ENCODE measurements at regions not wholly inside any gene's neighbourhood (a gene's known extent, or its start where the extent isn't known, plus 50 kb on each side); places are given as distances from the start of the nearest gene placed in this dataset.
"Not testable (repeated sequence)": the region's sequence is repeated elsewhere in the genome, so short reads cannot be mapped to it uniquely, and the experiment has no call there.

DNA sequence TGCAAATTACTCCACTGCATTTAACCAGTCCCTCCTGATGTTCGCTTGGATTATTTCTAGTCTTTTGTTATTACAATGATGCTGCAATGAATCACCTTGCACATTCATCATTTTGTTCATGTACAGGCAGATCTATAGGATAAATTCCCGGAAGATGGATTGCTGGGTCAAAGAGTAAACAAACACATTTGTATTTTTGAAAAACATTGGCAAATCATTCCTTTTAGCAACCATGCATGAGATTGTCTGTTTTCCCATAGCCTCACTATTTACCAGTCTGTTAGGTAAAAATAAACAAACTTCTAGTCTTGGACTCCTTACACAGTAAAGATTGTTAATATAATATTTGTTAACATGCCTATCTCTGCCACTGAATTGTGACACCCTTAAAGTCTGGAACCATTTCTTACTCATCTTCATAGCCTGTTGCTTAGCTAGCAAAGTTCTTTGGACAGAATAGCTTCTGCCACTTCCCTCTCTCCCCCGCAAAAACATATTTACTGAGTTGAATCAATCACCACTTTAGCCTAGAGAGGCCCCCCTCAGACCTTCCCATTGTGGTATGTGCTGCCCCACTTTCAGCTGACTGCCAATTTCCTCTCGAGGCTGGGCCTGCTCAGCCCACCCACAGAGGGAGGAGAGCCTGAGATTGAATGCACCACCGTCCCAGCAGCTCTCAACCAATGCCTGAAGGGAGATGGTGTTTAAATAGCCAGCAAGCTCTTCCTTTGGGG, 108.4 kb upstream of the ATXN3L start:
- DNase-seq: peak in 1 of 3 donors; percentile 82

- DNase-seq: no peak
These were observed 107.7 kb upstream of the ATXN3L start for GRCh38 chrX:13427441-13428052.

- DNase-seq: no peak
These were observed 100.8 kb upstream of the ATXN3L start for GRCh38 chrX:13420545-13421183.

DNA sequence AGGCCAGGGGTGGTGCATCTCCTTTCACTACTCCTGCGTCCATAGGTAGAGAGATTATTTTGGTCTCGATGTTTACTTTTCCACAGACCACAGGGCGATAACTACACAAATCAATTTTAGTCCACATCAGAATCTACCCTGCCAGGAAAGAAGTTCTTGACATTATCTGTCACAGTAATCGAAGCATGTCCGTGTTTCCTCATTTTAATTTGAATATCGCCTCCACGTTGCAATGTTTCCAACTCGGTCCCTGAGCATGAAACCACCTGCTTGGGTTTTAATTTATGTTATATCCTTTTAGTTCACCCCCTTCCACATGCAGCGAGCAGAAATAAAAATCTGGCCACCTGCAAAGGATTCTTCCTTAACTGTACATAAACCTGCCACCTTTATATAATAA, 100.1 kb upstream of the ATXN3L start:
- no peak for DNase-seq

DNA sequence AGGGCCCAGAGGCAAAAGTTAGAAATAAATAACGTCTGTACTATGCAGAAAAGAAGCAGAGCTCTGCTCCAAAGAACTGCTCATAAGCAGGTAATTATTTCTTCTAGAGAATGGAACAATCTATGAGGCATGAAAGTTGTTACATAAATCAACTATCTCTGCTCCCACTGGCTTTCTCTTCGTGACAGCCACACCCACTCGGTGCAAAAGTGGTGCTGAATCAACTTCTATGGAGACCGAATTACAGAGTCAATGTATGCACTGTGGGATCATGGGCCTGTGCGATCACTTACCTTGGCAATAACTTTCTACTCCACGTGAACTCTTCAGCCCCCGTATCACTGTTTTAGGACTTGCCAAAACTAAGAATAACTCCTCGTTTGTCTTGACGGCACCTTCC, 99.4 kb upstream of the ATXN3L start:
- DNase-seq: no peak

GRCh38 chrX:13418126-13419097, 98.6 kb upstream of the ATXN3L start:
- no peak for DNase-seq

DNA sequence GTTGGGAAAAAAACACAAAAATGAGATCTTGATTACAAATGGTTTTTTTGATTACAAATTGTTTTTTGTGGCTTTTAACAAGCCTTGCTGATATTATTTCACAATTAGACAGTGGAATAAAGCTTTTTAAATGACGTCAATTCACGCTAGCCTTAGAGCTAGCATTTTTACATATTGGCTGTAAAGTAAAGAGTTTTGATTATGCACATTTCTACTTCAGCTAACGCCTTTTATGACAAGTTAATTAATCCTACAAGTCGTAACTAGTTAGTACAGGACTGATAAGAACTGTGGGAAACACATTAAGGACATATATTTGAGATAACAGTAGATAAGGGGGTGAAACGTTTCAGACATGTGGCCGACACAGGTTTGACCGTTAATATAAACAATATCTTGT, 95.7 kb upstream of the ATXN3L start:
- no peak for DNase-seq

- no peak for DNase-seq
These were observed 94.3 kb upstream of the ATXN3L start for GRCh38 chrX:13414006-13414647.

DNA sequence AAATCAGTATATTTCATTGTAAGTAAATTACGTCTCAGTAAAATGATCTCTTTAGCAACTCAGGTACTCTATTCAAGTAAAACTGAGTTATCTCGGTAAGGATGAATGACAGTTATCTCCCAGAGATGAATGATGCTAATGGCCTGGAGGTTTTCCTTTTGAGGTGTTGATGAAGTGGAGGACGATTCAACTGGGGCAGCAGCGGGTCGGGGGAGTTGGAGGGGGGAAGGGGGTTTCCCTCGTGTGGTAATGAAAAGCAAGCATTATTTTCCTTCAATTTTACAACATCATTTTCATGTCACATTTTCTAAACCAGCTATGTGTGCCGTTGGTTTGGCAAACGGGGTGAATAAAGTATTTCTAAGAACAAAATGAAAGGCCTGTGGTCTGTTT, 92.4 kb upstream of the ATXN3L start:
- no peak for DNase-seq

- DNase-seq: no peak
These were observed 91.8 kb upstream of the ATXN3L start for GRCh38 chrX:13411496-13412207.

DNA sequence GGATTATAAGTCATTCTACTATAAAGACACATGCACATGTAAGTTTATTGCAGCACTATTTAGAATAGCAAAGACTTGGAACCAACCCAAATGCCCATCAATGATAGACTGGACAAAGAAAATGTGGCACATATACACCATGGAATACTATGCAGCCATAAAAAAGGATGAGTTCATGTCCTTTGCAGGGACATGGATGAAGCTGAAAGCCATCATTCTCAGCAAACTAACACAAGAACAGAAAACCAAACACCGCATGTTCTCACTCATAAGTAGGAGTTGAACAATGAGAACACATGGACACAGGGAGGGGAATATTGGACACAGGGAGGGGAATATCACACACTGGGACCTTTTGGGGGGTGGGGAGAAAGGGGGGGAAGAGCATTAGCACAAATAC, 88.7 kb upstream of the ATXN3L start:
- not testable (repeated sequence) for DNase-seq

GRCh38 chrX:13404777-13405176, 84.9 kb upstream of the ATXN3L start:
- DNase-seq: not testable (repeated sequence)

GRCh38 chrX:13404364-13404763, 84.5 kb upstream of the ATXN3L start:
- DNase-seq: no peak

DNA sequence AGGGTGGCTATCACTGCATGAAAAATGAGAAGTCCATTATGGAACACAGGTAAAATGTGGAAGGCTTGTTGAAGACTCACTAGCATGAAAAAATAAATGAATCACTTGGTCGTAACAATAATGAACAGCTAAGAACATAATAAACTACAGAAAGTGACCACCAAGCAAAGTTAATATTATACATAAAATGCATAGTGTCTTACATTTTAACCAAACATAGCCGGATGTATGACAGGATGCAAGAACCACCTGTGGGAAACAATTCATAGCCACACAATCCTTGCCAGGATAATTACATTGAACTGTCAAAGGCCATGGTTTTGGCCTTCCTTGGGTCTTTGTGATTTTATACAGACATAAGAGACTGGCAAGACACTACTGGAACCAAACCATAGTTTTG, 81.9 kb upstream of the ATXN3L start:
- DNase-seq: no peak

DNA sequence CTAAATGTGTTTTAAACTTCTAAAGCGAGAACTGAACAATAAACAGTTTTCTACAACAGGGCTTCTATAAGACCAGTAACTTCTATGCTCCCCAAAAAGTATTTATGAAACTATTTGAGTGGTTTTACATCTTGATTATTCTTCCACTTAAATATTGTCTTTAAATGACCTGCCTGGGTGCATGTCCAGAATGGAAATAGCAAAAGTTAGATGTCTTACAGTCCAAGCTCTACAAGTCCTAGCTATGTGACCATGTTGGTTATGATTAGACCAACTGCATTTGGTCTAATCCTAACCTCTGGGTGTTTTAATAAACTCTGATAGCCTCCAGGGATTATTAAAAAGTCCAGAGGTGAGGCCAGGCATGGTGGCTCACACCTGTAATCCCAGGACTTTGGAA, 79.0 kb upstream of the ATXN3L start:
- no peak for DNase-seq

DNA sequence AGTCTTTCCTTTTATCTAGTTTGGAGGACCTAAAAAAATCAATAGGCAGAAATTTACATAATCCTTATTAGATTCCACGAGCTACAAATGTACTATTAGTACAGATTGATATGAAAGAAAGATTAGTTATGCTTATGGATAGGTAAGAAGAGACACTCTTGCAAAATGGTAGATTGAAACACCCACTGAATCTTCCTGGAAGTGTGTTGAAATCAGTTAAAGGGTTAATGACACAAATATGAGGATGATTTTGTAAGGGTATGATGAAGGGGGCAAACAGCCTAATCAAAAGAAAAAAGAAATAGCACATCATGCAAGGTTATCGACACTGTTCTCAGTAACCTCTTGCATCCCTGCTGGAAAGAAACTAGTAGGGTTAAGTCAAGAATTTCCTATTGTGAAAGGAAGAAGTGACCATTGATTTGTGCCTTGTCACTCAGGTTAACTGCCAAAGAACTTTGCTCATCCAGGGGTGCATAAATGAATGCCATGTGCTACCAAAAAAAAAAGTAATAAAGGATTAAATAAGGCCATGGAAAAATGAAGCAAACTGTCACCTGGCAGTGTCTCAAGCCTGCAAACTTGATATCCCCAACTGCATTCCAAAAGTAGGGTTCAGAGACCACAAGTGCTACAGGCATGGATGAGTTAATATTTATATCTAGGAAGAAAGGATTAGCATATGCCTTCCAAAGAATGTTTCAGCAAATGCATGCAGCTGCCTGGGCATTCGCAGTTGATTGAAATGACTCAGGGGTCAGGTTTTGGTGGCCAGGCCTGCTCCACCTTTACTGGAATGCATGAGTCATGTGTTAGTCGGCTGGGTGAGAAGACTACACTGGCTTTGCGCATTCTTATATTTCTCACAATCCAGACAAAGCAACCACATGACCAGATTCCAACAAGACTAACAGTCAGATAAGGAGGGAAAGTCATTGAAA, 78.3 kb upstream of the ATXN3L start:
- DNase-seq: peak in 2 of 3 donors; percentile 59 to 96

DNA sequence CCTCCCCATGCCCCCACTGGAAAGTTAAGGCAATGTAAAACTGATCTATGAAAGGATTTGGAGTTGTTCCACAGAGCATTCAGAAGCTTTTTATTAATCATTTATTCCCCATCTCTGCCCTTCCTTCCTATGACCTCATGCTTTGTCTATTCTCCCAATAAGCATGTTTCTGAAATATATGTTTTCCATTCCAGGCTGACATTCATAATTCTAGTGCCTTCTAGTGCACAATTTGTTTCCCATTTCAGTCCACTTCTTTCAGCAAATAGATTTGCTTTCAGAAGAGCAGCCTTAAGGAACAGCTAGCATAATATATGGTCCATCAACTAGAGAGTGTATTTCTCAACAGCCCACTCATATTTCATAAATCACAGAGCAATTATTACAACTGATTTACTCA, 77.1 kb upstream of the ATXN3L start:
- peak in 2 of 3 donors; percentile 47 to 67 for DNase-seq

GRCh38 chrX:13389501-13389900, 69.6 kb upstream of the ATXN3L start:
- DNase-seq: no peak

- no peak for DNase-seq
These were observed 68.0 kb upstream of the ATXN3L start for GRCh38 chrX:13387666-13388494.

All from muscle of back (tissue), 3 donors.